HG03060 (cell line): ENCODE measurements at regions not wholly inside any gene's neighbourhood (a gene's known extent, or its start where the extent isn't known, plus 50 kb on each side); places are given as distances from the start of the nearest gene placed in this dataset.

ENCODE experiments used
- ATAC-seq: cut with Tn5 transposase; IDR thresholded peaks from one replicate; pipeline ENCODE4 v1.9.1; 2021; ENCODE audit warnings: low read depth, moderate number of reproducible peaks; ENCODE audit not compliant: unreplicated experiment

GRCh38 chr13:55347528-55347927, 1793.2 kb upstream of the PRR20A start:
- ATAC-seq, result no peak

GRCh38 chr13:55359067-55359466, 1781.7 kb upstream of the PRR20A start:
- ATAC-seq, result no peak

- ATAC-seq, result no peak
Observed at GRCh38 chr13:55361141-55361540, 1779.6 kb upstream of the PRR20A start.

- ATAC-seq, result no peak
Observed at GRCh38 chr13:55366676-55367075, 1774.0 kb upstream of the PRR20A start.

- ATAC-seq, result no peak
Observed at GRCh38 chr13:55394470-55394869, 1746.2 kb upstream of the PRR20A start.

GRCh38 chr13:55402870-55403269, 1737.8 kb upstream of the PRR20A start:
- ATAC-seq, result no peak

- ATAC-seq, result no peak
Observed at GRCh38 chr13:55403887-55404487, 1736.7 kb upstream of the PRR20A start.

- no peak for ATAC-seq
Observed at GRCh38 chr13:55410398-55411330, 1730.1 kb upstream of the PRR20A start.

GRCh38 chr13:55418095-55418494, 1722.6 kb upstream of the PRR20A start:
- ATAC-seq, result no peak

GRCh38 chr13:55432814-55433213, 1707.9 kb upstream of the PRR20A start:
- ATAC-seq, result no peak

- ATAC-seq, result no peak
Observed at GRCh38 chr13:55437162-55437561, 1703.6 kb upstream of the PRR20A start.

GRCh38 chr13:55439450-55439849, 1701.3 kb upstream of the PRR20A start:
- no peak for ATAC-seq

- no peak for ATAC-seq
Observed at GRCh38 chr13:55440465-55441085, 1700.1 kb upstream of the PRR20A start.

GRCh38 chr13:55464222-55464621, 1676.5 kb upstream of the PRR20A start:
- ATAC-seq, result no peak

GRCh38 chr13:55467476-55467875, 1673.2 kb upstream of the PRR20A start:
- ATAC-seq, result no peak

- no peak for ATAC-seq
Observed at GRCh38 chr13:55483626-55484158, 1657.0 kb upstream of the PRR20A start.

- ATAC-seq, result no peak
Observed at GRCh38 chr13:55493297-55493696, 1647.4 kb upstream of the PRR20A start.

- ATAC-seq, result no peak
Observed at GRCh38 chr13:55497486-55497885, 1643.2 kb upstream of the PRR20A start.

GRCh38 chr13:55500694-55501093, 1640.0 kb upstream of the PRR20A start:
- no peak for ATAC-seq

- ATAC-seq, result no peak
Observed at GRCh38 chr13:55516610-55517009, 1624.1 kb upstream of the PRR20A start.

- no peak for ATAC-seq
Observed at GRCh38 chr13:55517312-55517711, 1623.4 kb upstream of the PRR20A start.
